Islet precursor cell (in vitro differentiated cells): ENCODE measurements at regions not wholly inside any gene's neighbourhood (a gene's known extent, or its start where the extent isn't known, plus 50 kb on each side); places are given as distances from the start of the nearest gene placed in this dataset.
A peak's percentile ranks its signal among the peaks of the same experiment; 100 is the strongest.

Source experiments
- DNase-seq: peaks from one replicate; pipeline ENCODE4 v3.0.0-alpha.2; 2018

GRCh38 chr4:151961456-151961855, 200.6 kb upstream of the GATB start:
- DNase-seq, result no peak

DNA sequence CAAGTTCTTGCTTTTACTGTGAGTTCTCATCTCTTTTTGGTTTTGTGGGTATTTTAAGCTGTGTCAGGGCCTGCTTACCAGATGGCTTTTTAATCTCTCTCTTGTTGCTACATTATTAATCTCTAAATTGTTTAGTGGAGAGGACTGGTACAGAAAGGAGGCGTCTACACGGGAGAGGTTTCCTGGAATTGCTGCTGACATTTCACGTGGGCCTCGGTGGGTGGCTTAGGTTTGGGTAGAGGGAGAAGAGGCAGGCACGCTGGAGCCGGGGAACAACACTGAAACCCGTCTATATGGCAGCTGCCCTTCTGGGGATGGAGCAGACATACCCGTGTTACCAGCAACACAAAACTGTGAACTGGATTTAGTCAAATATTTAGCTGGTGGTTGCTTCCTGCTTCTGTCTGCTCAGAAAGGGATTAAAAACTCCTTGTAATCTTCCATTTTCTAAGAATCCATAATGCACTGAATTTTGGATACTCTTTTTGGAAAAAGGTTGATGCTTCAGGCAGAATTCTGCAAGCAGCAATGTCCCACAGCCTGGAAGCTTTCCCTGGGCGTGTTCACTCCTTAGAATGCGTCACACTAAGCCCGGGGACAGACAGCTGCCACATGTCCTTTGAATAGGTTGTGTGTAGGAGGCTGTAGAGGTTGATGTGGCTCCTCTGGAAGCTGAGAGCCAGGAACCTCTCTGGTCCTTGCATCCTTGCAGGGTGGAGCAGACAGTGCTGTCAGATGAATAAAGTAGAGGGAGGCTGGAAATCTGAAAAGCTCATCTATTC, 199.8 kb upstream of the GATB start:
- no peak for DNase-seq

- peak; percentile 97 for DNase-seq
These were observed 196.3 kb upstream of the GATB start for GRCh38 chr4:151957153-151957552.

DNA sequence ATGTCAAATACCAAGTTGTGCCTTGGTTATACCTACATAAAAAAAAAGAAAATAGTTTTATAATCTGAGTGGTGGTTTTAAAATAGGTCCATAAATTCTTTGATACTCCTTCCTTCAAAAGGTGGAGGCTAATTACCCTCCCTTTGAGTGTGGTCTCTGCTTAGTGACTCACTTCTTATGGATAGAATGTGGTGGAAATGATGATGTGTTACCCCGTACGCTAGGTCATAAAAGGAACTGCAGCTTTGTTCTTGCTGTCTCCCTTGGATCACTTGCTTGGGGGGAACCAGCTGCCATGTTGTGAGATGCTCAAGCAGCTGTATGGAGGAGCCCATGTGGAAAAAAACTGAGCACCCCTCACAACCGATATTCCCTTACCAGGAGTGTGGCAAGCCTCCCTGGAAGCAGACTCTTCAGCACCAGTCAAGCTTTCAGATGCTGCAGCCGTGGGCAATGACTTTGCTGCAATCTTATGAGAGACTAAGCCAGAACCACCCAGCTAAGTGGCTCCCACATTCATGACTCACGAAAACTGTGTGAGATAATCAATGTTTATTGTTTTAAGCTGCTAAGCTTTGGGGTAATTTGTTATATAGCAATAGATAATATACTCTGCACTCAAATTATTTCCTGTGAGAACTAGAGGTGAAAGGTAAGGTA, 195.0 kb upstream of the GATB start:
- DNase-seq, result peak; percentile 64

GRCh38 chr4:151953795-151954372, 193.1 kb upstream of the GATB start:
- no peak for DNase-seq

DNA sequence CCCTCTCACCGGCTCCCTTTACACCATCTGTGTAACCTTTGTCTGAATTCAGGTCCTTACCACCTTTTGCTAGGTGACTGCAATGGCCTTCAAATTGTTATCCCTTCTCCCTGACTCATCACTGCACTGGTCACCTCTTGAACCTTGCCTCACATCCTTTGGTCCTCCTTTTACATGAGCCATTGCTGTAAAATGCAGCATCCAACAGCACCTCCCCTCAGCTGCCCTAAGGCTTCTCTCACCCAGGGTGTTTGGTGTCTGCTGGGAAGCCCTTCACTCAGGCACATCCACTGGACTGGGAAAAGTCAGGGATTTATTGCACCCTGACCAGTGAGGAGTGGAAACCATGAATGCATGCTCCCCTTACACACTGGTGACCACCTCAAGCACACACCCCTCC, 192.5 kb upstream of the GATB start:
- DNase-seq, result no peak

GRCh38 chr4:151952711-151953254, 192.0 kb upstream of the GATB start:
- no peak for DNase-seq

GRCh38 chr4:151952137-151952536, 191.3 kb upstream of the GATB start:
- no peak for DNase-seq

DNA sequence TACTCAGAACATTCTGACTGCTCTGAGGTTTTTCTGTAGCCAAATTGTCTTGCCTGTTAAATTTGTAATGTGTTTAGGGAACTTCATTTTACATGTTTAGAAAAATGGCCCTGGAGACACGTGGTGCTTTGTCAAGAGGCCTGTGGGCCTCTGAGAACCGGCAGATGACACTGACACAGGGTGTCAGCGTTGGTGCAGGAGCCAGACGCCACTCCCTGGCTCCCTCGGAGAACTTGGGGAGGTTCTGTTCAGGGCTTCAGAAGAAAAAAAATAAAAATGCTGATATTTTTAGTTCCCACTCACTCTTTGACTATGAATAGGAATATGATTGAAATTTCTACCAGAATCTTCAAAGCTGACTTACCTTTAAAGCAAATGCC, 190.9 kb upstream of the GATB start:
- no peak for DNase-seq

DNA sequence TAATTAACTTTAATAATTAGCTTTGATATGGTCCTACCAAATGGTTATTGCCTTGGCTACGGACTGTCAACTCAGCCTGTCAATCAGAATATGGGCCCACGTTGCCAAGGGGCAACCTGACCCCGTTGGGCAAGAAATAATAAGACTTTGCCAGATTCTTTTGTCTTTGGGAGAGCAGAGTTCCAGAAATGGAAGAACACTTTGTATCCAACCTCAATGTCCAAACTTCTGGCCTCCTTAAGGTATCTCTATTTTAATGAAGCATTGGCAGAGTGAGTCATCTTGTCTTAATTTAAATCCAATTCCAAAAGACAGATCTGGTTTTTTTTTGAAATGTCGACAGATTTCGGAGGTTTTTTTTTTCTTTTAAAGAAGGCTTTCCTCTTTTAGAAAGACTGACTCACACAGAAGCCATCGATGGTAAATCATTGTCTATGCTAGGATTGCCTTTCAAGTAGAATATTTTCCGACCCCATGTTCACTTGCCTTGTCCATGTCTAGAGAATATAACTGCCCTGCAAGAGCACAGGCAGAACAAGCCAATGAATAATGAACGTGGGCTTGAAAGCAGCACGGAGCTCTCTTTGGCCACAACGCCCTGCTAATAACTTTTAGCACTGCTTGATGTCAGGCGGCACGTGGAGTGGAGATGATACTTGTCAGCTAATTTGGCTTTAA, 190.3 kb upstream of the GATB start:
- DNase-seq, result no peak

DNA sequence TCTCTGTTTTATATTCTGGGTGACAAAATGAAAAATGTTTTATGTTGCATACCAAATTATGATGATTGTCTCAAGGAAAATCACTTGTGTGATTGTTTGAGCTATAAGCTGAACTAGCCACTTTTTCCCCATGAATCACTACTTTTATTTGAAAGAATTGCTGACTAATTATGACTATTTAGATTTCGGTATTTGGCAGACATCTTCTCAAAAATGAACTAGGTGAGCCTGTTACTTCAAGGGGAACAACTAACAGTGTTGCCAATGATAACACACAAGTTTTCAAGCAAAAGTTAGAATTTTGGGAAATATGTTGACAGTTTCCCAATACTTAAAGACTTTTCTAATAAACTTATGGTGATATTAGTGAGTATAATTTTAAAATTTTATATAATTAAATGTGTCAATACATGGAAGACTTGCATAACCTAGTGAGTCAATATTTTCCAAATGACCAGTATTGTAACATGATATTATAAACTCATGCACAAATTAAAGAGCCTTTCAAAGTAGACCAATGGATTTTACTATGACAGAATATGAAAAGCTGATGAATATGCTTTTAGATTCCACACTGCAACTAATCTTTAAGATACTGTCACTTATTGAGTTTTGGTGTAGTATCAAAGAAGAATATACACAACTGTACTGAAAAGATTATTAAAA, 187.7 kb upstream of the GATB start:
- DNase-seq, result no peak

GRCh38 chr4:151946718-151947117, 185.9 kb upstream of the GATB start:
- DNase-seq, result no peak

DNA sequence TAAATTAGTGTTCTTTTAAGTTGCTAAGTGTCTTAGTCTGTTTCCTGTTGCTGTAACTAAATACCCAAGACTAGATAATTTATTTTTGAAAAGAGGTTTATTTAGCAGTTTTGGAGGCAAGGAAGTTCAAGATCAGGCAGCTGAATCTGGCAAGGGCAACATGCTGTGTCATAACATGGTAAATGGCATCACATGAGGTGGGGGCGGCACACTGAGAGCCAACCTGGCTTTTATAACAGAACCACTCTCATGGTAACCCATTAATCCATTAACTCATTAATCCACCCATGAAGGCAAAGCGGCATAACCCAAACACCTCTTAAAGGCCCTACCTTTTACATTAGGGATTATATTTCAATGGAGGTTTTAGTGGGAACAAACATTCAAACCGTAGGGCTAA, 182.2 kb upstream of the GATB start:
- no peak for DNase-seq

DNA sequence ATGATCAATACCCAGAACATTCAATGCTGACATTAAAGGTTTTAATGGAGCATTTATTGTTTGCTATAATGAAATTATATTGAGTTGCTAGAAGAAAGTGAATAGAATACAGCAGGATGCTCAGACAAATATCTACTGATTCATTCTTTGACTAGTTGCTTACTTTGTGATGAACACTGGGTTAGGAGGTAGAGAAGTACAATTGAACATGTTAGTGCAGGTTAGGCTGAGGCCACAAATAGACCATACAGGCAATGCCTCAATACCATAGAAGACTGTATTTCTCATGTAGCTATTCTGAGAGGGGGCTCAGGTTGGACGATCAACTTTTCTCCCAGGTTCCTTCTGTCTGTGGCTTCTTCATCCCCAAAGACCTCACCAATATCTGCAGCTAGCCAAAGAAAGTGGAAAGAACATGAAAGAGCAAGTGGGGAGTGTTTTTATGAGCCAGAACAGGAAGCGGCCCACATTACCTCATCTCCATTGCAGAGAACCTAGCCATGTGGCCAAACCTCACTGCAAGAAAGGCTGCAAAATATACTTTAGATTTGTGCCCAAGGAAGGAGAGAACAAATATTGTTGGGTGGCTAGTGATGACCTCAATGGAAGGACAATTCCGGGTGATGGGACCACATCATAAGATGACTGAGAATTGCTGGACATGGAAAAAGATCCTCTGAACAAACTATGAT, 180.3 kb upstream of the GATB start:
- no peak for DNase-seq

DNA sequence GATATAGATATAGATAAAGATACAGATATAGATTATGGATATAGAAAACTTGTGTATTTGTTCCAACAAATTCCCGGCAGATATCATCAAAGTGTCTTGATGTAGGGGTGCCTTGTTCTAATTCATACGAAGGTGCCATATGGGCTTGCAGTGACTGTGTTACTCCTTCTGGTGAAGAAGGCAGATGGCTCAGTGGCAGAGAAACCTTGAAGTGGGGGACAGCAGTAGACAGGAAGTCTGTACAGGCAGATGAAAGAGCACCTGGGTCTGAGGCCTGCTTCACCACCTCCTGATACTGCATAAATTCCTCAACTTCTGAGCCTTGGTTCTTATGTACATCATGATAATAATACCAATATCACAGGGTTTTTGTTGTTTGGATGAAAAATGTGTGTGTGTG, 179.5 kb upstream of the GATB start:
- DNase-seq, result no peak

GRCh38 chr4:151939670-151940069, 178.9 kb upstream of the GATB start:
- no peak for DNase-seq

DNA sequence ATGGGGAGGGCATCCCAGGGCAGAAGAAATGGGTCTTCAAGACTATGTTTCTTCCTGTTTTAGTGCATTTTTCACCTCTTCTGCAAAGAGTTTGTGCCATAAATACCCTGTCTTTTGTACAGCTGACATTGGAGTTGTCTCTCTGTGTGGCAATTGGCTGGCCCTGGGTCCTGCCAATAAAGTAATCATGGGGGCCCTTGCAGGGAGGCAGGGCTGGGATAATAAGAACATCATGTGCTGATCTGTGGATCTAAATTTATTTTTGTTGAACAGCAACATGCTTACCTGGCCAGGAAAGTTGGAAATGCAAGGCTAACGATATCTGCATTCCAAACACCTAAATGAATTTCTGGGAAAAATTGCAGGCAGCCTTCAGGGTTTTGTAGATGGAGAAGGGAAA, 174.6 kb upstream of the GATB start:
- DNase-seq, result no peak

DNA sequence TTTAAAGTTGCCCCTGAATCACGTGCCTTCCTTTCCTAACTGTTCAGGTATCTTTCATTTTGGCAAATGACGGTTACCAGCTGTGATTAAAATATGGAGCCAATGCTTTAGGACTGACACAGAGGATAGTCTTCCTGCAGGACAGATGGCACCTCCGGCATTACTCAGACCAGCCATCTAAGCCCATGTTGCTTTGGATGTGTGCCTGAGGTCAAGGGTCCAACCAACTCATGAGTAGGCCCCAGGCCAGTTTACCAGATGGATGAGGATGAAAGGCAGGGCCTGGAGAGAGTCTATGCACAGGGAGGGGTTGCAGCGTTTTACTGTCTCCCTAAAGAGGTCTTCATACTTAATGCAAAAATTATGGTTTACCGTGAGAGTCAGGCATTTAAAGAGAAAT, 174.0 kb upstream of the GATB start:
- no peak for DNase-seq

DNA sequence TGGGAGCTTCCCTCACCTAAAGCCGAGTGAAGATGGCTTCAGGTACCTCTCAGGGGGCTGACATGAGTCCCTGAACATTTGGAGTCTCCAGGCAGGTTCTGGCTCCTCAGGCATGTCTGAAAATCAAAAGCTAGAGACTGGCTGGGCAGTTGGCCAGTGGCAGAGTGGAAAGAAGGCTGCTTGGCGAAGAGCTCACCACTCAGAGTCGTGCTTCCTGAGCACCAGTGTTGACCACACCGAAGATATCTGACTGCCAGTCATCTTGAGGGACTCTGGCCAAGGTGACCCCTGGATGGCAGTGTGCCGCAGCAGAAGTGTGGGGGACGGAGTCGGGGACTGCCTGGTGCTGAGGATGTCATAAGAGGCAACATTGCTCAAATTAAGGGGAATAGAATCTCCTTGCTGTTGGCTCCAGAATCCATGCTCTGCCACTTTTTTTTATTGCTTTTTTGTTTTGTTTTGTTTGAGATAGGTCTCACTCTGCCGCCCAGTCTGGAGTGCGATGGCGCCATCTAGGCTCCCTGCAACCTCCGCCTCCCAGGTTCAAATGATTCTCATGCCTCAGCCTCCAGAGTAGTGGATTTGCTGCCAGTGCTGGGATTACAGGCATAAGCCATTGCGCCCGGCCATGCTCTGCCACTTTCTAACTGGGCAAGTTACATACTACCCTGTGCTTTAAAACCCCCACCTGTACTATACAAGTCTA, 172.5 kb upstream of the GATB start:
- DNase-seq, result no peak

GRCh38 chr4:151931563-151931962, 170.8 kb upstream of the GATB start:
- no peak for DNase-seq

- no peak for DNase-seq
These were observed 169.6 kb upstream of the GATB start for GRCh38 chr4:151930372-151930771.

GRCh38 chr4:151928112-151928511, 167.3 kb upstream of the GATB start:
- DNase-seq, result no peak
